ENCODE measurements at regions not wholly inside any gene's neighbourhood (a gene's known extent, or its start where the extent isn't known, plus 50 kb on each side); places are given as distances from the start of the nearest gene placed in this dataset.

DNA sequence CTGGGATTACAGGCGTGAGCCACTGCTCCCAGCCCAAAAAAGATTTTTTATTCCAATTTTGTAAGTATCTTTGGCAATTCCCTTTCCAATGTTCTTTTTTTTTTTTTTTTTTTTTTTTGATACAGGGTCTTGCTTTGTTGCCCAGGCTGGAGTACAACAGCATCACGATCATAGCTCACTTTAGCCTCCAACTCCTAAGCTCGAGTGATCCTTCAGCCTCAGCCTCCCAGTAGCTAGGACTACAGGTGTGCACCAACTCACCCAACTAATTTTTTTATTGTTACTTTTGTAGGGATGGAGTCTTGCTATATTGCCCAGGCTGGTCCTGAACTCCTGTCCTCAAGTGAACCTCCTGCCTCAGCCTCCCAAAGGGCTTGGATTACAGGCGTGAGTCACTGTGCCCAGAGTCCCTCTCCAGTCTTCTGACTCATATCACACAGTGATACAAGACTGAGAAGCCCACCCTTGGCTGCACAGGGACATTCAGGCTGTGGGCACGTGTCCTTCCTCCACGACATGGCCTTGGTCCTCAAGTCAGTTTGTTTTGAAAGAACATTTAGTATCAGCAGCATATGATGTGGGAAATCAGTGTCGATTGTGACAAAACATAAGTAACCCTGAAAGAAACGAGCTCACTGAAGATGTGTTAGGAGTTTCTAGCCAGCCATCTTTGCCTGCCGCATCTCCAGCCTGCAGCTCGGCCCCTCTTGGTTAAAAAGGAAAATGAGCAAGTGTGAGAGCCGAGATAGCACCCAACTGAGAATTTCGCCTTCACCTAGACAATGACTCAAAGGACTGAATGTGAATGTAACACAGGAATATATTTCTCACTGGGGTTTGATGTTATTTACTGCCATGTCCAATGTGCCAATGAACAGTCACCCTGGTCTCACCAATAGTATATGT lies 175.5 kb downstream of the MN1 start:
- DNase-seq (ENCODE audit: low spot score in 2 of 2) (no peak), FAIRE-seq (no peak)

DNA sequence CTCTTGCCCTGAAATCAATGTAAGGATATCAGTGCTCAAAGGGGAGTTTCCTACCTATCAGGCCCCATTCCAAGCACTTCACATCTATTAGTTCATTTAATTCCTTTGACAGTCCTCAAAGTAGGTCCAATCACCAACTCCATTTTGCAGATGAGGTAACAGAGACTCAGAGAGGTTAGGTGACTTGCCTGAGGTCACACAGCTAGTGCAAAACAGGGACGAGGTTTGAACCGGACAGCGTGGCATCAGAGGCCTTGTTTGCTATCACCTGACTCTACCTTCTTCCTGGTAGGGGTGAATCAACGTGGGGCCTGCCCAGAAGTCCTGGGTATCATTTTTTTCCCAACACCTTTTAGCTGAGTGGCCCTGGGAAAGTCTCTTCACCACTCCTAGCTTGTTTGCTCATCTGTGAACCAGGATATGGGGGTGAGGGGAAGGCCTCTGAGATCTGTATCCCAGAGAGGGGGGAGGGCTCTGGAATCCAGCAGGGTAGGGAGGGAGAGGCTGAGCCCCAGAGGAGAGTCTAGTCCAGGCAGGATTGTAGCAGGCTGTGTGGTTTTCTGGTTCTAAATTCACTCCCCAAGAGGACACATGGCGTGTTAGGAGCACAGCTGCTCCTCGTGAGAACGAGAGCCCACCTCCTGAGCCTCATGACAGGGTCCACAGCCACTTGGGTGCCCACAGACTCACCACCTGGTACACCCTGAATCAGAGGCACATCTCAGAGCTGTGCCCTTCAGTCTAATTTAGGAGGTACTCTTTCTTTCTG lies 174.7 kb downstream of the MN1 start:
- FAIRE-seq (no peak), DNase-seq (ENCODE audit: low spot score in 2 of 2) (no peak)

DNA sequence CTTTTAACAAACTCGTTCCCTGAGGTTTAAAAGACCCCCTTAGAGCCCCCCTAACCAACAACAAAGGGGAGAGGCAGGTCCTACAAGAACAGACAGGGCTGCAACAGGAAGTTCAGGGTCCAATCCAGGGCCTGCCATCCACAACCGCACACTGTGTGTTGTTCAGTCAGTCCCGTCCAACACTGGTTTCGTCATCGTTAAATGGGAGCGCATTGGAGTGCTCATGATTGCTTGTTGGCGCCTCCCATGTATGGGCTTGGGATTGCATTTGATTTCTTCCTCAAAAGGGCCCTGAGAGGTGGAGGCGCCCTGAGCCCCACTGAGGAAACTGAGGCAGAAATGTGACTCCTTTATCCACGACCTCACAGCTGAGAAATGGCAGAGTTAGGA lies 174.1 kb downstream of the MN1 start:
- DNase-seq (ENCODE audit: low spot score in 2 of 2) (no peak), FAIRE-seq (no peak)

GRCh38 chr22:27627901-27628300 lies 173.7 kb downstream of the MN1 start:
- FAIRE-seq, result no peak
- no peak for DNase-seq (ENCODE audit: low spot score in 2 of 2)

DNA sequence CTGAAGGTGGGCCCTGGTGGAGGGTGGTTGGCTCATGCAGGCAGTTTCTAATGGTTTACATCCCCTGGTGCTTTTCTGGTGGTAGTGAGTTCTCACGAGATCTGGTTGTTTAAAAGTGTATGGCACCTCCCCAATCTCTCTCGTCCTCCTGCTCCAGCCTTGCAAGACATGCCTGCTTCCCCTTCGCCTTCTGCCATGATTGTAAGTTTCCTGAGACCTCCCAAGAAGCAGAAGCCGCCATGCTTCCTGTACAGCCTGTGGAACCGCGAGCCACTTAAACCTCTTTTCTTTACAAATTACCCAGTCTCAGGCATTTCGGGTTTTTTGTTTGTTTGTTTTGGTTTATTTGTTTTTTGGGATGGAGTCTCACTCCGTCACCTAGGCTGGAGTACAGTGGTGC lies 173.2 kb downstream of the MN1 start:
- DNase-seq (ENCODE audit: low spot score in 2 of 2), result no peak

GRCh38 chr22:27628891-27629631 lies 172.5 kb downstream of the MN1 start:
- DNase-seq (ENCODE audit: low spot score in 2 of 2), result no peak
- no peak for FAIRE-seq

More for the DNA sequence above, 173.2 kb downstream of the MN1 start:
- no peak for FAIRE-seq

DNA sequence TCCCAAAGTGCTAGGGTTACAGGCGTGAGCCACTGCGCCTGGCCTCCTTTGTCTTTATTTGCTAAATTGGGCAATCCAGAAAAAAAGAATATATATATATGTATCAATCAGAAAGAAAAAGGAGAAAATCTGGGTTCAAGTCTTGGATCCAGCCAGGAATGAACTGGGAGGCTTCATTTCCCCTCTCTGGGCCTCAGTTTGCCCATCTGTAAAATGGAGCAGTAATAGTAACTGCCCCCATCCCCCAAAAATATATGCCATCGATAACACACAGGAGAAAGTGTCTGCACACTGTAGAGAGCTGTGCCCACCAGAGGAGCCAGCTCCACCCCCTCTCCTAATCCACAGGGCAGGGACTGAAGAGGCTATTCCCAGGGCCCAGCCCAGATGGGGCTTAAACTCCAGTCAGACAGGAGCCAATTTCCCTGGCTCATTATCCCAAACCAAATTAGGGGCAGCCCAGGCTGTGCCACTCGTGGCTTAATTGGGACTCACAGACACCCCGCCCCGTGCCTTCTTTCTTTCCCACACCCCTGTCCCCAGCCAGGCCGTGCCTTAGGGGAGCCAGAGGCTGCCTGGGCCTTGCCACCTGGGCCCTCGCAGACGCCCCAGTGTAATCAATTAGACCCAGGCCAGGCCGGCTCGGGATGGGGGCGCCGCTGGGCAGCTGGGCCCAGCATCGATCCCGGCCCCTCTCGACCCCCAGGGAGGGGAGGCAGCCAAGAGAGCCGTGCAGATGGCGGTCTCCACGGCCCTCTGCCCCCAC lies 171.5 kb downstream of the MN1 start:
- FAIRE-seq (no peak), DNase-seq (ENCODE audit: low spot score in 2 of 2) (no peak)

GRCh38 chr22:27630754-27631153 lies 170.8 kb downstream of the MN1 start:
- DNase-seq (ENCODE audit: low spot score in 2 of 2) (no peak), FAIRE-seq (no peak)

GRCh38 chr22:27631641-27632040 lies 169.9 kb downstream of the MN1 start:
- FAIRE-seq (peak; percentile 49), DNase-seq (ENCODE audit: low spot score in 2 of 2) (no peak)

GRCh38 chr22:27632451-27633295 lies 168.9 kb downstream of the MN1 start:
- FAIRE-seq (no peak), DNase-seq (ENCODE audit: low spot score in 2 of 2) (no peak)

- no peak for FAIRE-seq
- DNase-seq (ENCODE audit: low spot score in 2 of 2), result no peak
Measured at GRCh38 chr22:27633296-27633871, 168.2 kb downstream of the MN1 start.

DNA sequence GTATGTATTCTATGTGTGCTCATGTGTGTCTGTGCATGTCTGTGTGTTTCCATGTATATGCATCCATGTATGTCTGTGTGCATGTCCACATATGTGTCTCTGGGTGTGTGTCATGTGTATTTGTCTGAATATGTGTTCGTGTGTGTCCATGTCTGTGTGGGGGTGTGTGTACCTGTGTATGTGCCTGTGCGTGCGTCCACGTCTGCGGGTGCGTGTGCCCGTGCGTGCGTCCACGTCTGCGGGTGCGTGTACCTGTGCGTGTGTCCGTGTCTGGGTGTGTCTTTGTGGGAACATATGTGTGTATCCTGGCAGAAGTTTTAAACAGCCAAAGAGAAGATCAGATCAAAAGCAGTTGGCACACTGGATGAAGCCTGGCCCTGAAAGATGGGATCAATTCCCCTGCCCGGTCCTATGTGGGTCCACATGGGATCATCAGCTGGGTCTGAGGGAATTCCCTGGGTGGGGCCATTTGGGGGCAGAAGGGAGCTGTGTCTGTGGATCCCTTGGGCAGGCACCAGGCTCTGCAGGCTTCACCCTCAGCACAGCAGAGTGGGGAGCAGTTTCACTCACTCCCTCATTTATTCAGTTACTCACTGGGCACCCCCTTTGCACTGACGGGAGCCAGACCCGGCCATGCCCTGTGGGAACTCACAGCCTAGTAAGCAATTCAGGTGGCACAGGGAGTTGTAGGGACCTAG lies 167.4 kb downstream of the MN1 start:
- DNase-seq (ENCODE audit: low spot score in 2 of 2), result no peak
- no peak for FAIRE-seq

GRCh38 chr22:27635435-27635834 lies 166.1 kb downstream of the MN1 start:
- no peak for DNase-seq (ENCODE audit: low spot score in 2 of 2)
- FAIRE-seq, result no peak

DNA sequence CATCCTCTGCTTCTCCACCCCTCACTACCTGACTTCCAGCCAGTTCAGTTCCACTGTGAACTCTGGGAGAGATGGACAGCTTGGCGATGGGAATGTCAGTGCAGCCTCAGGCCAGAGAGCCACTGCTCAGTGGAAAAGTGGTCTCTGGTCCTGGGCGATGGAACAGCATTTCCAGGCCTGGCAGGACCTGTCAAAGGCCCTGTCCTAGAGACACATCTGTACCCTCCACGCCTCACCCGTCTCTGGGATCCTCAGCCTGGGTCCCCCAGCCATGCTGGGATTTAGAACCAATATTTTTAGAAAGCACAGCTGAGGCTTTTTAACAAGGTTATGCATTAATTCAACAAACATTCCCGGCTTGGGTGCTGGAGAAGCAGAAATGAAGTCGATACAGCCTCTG lies 165.7 kb downstream of the MN1 start:
- FAIRE-seq (no peak), DNase-seq (ENCODE audit: low spot score in 2 of 2) (no peak)

GRCh38 chr22:27636716-27637508 lies 164.6 kb downstream of the MN1 start:
- FAIRE-seq (no peak), DNase-seq (ENCODE audit: low spot score in 2 of 2) (no peak)

- FAIRE-seq (no peak), DNase-seq (ENCODE audit: low spot score in 2 of 2) (no peak)
Measured at GRCh38 chr22:27637604-27638003, 164.0 kb downstream of the MN1 start.

DNA sequence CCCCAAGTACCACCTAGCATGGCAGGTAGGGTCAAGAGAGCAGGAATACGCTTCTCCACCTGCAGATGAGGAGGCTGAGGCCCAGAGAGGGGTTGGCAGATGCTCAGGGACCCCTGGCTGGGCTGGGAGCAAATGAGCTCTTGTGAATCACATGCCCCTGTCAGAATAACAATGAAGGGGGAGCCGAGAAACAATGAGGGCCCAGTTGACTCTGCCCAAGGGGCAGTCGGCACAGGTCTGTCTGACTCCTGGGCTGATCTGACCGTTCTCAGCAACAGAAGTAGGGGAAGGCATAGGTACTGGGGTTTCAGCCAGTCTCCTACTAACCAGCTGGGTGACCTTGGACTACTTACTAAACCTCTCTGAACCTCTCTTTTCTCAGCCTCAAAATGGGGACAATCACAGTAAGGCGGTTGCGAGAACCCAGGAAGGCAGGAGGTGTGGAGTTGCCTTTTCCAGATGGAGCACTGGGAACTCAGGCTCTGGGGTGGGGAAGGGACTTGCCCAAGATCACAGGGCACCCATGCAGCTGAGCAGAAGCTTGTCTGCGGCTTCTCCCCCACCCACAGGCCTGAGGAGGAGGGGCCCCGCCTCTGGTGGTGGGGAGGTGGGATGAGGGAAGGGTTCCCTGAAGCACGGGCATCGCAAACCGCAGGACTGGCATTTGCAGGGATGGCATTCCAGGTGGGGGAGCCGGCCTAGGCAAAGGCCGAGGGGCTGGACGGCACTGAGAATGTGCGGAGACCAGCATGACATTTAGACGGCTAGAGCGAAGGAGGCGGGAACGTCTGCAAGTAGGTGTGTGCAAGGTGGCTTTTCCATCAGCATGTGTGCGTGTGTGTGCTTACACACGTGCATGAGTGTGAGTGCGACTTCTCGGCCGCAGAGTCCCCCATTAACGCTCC lies 163.0 kb downstream of the MN1 start:
- FAIRE-seq (no peak), DNase-seq (ENCODE audit: low spot score in 2 of 2) (no peak)

All from frontal cortex (tissue), 3 donors.